GM21447 (cell line): ENCODE measurements at regions not wholly inside any gene's neighbourhood (a gene's known extent, or its start where the extent isn't known, plus 50 kb on each side); places are given as distances from the start of the nearest gene placed in this dataset.

Source experiments
- ATAC-seq: cut with Tn5 transposase; IDR thresholded peaks from one replicate; pipeline ENCODE4 v1.9.1; 2021; ENCODE audit not compliant: unreplicated experiment

DNA sequence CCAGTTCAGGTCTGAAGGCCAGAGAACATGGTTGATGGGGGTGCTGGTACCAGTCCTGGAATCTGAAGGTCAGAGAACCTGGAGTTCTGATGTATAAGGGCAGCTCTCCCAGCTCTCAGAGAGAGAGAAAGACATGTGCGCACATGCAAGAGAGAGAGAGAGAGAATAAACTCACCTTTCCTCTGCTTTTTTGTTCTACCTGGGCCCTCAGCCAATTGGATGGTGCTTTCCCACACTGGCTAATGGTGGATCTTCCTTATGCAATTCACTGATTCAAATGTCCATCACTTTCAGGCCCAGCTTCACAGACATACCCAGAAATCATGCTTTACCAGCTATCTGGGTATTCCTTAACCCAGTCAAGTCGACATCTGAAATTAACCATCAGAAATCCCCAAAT is 377.7 kb upstream of the MEX3C start:
- ATAC-seq, result no peak

DNA sequence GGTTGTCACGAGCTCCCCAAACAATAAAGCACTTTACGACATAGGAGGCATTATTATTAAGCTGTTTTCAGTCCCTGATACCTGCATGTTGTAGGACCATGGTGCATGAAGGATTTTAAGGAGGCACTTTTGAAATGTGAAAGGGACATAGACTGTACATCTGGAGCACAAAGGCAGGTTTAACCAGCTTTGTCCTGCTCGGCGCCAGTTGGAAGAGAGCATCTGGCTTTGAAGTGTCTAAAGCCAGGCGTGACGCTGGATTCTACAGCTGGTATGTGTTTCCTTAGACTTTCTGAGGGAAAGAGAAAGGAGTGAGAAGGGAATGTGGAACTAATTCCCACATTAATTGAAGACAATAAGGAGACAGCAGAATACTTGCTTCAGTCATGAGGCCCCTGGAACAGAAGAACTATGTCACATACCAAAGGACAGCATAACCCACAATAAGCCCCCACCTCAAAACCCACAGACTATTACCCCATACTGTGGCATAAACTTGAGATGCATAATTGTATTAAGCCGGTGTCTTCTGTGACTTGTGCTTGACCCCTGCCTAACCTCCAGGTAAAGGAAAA is 381.0 kb upstream of the MEX3C start:
- ATAC-seq, result no peak

GRCh38 chr18:51580580-51580979 is 383.1 kb upstream of the MEX3C start:
- no peak for ATAC-seq

DNA sequence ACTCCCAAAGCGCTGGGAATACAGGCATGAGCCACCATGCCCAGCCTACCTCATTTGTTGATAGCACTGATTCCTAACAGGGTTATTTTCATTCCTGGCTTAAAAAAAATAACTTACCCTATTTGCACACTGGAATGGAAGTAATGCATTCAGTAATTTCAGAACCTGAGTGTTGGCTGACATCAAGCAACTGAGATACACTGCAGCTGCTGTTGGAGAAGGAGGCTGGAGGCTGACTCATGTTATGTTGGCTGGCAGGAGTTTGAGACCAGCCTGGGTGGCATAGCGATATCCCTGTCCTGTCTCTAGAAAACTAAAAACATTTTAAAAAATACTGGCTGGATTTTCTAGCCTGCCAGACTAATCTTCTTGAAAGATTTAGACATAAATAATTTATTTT is 385.1 kb upstream of the MEX3C start:
- ATAC-seq, result no peak

DNA sequence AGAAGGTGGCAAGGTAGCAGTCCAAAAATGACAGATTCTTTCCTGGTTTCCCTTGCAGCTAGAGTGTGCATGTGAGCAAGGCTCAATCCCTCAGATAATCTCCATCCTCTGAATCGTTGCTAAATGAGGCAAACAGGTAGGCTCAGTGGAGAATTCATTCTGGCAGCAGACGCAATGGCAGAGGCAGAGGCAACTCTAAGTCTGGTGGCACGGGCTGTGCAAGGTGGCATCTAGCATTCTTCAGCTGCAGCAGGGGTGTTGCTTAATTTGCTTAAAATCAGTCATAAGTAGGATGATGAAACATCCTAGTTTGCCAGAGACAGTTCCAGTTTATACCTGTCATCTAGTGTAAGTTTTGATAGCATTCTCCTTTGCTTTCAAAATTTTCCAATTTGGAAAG is 391.1 kb upstream of the MEX3C start:
- ATAC-seq, result no peak

DNA sequence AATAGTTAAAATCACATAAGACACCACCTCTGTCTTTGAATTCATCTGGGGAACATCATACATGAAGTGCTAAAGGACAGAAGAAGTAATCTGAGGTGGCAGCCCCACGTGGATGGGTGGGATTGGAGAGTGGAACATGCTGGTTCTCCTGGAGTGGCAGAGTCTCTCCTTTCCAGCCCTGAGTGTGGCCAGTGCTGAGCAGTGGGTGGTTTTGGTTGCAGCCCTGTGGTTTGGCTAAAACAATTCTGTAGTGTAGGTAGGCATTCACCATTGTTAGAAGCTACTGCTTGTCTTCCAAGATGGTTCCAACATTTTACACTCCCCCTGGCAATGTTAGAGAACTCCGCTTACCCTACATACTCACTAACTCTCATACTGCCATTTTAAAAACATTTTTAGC is 396.4 kb upstream of the MEX3C start:
- no peak for ATAC-seq

- ATAC-seq, result no peak
These were observed 405.6 kb upstream of the MEX3C start for GRCh38 chr18:51603111-51603510.

DNA sequence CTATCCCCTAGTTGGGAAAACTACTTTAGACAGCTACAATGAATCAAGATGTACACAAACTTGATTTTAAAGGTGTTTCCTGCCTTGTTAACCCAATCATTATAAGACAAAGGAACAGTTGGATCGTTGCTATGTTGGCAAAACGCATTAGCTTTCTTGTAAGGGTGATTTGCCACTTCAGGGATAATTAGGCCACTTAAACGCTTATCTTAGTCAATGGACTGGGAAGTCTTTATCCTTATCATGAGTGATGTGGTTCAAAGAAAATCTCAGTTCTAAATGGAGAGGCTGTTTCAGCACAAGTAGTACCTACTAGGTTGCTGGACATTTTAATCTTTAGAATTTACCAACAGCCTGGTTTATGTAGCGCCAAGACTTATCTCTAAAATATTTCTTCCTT is 406.1 kb upstream of the MEX3C start:
- ATAC-seq, result no peak

DNA sequence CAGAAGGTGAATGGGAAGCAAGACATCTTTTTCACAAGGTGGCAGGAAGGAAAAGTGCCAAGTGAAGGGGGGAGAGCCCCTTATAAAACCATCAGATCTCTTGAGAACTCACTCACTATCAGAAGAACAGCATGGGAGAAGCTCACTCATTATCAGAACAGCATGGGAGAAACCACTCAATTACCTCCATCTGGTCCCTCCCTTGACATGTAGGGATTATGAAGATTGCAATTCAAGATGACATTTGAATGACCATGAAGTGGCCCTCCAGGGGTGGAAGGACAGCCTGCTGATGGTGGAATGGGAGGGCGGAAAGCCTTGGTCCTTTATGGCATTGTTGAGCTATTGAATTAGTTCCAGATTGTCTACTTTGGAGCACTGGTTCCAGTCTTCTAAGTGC is 413.0 kb upstream of the MEX3C start:
- ATAC-seq, result no peak

GRCh38 chr18:51611326-51611725 is 413.8 kb upstream of the MEX3C start:
- no peak for ATAC-seq

DNA sequence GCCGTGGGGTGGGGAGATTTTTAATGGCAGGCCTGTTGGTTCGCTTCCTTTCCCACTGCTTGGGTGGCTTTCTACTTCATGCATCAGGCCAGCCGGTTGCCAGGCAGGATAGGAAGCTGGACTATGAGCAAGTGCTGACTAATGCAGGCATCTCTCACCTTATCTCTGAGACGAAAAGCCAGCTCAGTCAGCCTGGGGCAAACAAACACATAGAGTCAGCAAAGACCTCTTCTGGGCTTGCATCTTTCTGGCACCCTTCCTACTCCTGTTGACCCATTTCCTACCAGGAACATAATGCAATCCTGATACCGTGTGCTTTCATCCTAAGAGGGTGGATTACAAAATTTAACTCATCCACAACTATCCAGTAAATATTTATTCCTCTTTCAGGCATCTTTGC is 416.6 kb upstream of the MEX3C start:
- ATAC-seq, result no peak

GRCh38 chr18:51614967-51615571 is 417.6 kb upstream of the MEX3C start:
- ATAC-seq, result no peak

DNA sequence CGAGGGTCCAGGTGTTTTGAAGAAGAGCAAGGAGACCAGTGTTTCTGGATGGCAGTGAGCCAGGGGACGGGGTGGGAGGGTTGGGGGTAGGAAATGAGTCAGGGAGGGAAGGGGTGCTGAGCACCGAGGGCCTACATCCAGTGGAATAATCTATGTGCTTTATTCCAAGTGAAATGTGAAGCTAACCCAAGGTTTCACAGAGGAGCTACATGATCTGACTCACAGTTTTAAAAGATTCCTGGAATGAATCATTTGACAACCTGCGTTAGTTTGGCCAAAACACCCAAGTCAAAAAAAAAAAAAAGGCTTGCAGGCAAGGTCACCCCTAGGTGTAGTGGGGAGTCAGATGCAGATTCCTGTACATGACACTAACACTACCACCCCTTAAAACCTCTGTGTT is 419.7 kb upstream of the MEX3C start:
- ATAC-seq, result no peak

DNA sequence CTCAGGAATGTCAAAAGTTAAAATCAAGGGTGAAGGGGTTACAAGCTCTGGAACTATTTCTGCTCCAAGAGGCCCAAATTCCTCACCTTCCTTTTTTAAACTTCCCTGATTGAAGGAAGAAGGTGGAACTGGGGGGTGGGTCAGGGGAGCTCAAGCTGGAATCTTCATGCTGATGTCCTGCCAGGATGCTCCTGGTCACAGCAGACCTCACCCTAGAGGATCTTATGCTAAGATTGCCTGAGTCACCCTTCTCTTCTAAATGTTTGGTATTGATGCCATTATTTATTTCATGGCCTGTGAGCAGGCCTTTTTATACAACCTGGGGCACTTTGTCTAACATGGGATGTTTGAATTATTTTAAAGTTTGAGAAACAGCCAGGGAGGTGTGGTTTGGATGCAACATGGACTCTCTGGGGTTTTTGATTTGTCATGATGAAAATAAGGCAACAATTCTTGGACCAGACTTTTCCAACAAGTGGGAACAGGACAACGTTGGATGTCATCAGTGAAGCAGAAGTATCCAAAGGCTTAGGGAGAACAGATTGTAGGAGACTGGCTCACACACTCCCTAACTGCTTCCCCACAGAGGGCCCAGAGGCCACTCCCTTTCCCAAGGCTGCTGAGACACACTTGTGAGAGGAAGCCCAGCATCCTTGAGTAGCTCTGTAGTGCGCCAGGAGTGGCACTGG is 420.2 kb upstream of the MEX3C start:
- ATAC-seq, result no peak

- ATAC-seq, result no peak
These were observed 421.8 kb upstream of the MEX3C start for GRCh38 chr18:51619283-51619682.

DNA sequence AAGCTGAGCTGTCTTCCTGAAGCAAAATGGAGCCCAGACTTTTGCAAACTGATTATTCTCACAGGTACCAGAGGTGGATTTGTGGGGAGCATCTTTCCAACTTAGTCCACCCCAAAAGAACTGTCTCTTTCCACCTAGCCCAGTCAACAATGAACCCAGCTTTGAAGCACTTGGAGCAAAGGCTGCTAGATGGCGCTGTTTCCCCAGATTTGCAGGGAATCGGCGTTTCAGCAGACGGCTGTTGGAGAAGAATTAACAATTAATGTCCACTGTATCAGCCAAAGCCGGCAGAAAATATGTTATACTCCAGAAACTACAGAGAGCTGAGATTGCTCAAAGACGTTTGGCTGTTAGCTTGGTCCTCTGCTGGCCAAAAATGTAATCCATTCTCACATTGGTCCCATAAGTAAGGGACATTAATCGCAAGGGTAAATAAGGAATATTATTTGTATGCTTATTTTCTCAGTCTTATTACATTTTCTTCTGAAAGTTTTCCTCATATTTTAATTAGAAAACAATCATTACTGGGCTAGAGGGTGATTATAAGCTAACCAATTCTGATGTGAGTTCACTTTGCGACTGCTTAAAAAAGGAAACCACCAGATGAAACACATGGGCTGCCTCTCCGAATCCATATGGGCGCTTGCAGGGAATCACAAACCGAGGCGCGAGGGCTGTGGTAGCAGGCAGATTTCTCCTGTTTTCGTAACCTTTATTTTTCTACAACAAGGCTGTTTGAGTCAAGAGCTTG is 423.8 kb upstream of the MEX3C start:
- ATAC-seq, result no peak

DNA sequence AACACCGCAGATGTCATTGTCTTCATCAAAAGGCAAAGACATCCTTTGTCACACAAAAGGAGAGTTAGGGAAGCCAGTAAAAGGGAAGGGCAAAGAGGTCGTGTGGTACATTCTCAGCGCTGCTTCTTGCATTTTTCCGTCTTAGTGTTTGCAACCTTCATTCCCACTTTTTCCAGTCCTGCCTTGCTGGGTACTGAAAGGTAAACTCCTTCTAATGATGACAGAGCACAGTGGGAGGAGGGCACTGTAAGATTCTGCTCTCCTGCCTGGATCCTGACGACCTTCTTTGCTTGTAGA is 424.3 kb upstream of the MEX3C start:
- no peak for ATAC-seq

GRCh38 chr18:51622702-51623101 is 425.2 kb upstream of the MEX3C start:
- no peak for ATAC-seq

DNA sequence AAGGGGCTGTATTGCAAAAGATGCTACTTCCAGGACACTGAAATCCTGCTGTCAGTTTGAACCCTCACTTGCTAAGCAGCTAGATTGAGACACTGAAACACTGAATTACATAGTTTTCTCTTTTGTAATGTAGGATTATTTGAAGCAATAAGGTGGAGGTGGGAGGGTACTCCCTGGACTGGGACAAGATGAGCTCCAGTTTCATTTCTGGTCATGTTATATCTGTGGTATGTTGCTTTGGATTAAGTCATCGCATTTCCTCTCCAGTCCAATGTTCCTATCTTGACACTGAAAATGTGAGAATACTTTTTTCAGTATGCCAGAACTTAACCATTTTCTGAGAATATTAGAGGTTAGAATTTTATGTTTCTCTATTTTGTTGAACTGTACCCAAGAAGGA is 426.2 kb upstream of the MEX3C start:
- no peak for ATAC-seq

DNA sequence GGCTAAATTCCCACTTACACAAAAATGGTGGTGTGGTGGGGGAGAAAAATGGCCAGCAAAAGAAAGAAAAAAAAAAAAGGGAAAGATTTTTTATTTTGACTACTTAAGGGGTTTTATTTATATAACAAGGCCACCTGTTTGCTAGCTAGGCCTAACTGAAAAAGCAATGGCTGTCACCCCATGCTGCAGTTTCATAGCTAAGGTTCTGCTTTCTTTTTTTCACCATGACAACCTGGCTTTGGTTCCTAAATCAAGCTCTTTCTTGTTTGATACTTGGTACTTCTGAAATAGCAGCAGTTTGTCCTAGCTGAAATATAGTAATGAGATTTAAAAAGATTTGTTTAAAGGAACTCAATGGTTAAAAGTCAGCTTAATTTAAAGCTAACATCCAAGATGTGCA is 433.2 kb upstream of the MEX3C start:
- ATAC-seq, result no peak

- no peak for ATAC-seq
These were observed 440.4 kb upstream of the MEX3C start for GRCh38 chr18:51637881-51638280.

DNA sequence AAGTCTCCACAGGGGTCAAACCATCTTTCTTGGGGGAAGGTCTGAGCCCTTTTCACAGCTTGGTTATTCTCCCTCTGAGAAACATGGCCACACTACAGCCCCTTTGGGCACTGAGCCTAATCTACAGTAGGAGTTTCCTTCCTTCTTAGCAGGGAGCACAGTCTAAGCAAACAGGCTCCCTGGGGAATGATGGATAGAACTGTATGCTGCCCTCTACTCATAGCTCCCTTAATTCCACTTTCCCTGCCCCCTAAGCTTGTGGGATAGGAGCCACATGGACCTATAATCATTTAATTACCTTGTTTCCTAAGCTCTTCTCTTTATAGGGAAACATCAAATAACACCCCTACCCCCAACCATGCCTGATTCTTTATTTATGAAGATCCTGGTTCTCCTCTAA is 442.1 kb upstream of the MEX3C start:
- ATAC-seq, result no peak
